Thyroid gland (tissue), 4 donors: ENCODE measurements at regions not wholly inside any gene's neighbourhood (a gene's known extent, or its start where the extent isn't known, plus 50 kb on each side); places are given as distances from the start of the nearest gene placed in this dataset.
"Not testable (repeated sequence)": the region's sequence is repeated elsewhere in the genome, so short reads cannot be mapped to it uniquely, and the experiment has no call there.

ENCODE experiments used
- DNase-seq, 2 donors: peaks; one replicate each; pipeline ENCODE4 v3.0.0-alpha.2; 2019
- H3K27ac ChIP-seq, 3 donors: fragments of 200-600 bp; sonication (generic); 1 replicate in 2 of 3; 2 replicates in 1 of 3; pipeline ENCODE4 v1.5.1; 2016 to 2019; ENCODE audit warnings: mild to moderate bottlenecking in 1 of 3, moderate library complexity in 1 of 3
- H3K27me3 ChIP-seq: fragments of 200-600 bp; sonication (generic); one replicate; pipeline ENCODE4 v1.5.1; 2019
- H3K36me3 ChIP-seq, 2 donors: fragments of 200-600 bp; sonication (generic); one replicate each; pipeline ENCODE4 v1.5.1; 2016 to 2019
- H3K4me1 ChIP-seq, 2 donors: fragments of 200-600 bp; sonication (generic); one replicate each; pipeline ENCODE4 v1.5.1; 2017 to 2019
- H3K4me3 ChIP-seq, 3 donors: fragments of 200-600 bp; sonication (generic); replicated peaks in 1 of 3; 1 replicate in 2 of 3; 2 replicates in 1 of 3; pipeline ENCODE4 v1.5.1; 2016; ENCODE audit warnings: mild to moderate bottlenecking in 1 of 3
- H3K9me3 ChIP-seq: fragments of 200-600 bp; sonication (generic); one replicate; pipeline ENCODE4 v1.5.1; 2017
- CTCF ChIP-seq, 6 experiments: fragments of 200-600 bp in 3 of 6; fragments of 450-650 bp in 3 of 6; sonication (generic) in 3 of 6; IDR thresholded peaks; one replicate each; pipeline ENCODE4 v1.5.1; 2016 to 2019; ENCODE audit warnings: antibody characterized with exemption in 6 of 6, mild to moderate bottlenecking in 2 of 6, inconsistent platforms in 1 of 6, moderate library complexity in 1 of 6
- POLR2A ChIP-seq, 2 donors: fragments of 450-650 bp; IDR thresholded peaks; one replicate each; pipeline ENCODE4 v1.6.1; 2017; ENCODE audit warnings: antibody characterized with exemption in 2 of 2, mild to moderate bottlenecking in 2 of 2, moderate library complexity in 1 of 2
- WGBS, 2 donors: methylation state at CpG; one replicate each; pipeline ENCODE4 v1.1.5; 2017; 5-methylcytosine and 5-hydroxymethylcytosine counted together
- intact Hi-C: fragments of 100-400 bp; cut with DNase I; formaldehyde crosslinking; loops from one replicate; pipeline ENCODE4 v1.15.1; 2023

- WGBS, 2 donors: 95 to 97% methylated on average over 1 of the region's 1 CpG
- H3K27me3 ChIP-seq: no peaks in the 10 kb centered on the region
- intact Hi-C loops: no loop called here
- H3K9me3 ChIP-seq: no peaks in the 10 kb centered on the region
- no peaks in the 10 kb centered on the region for H3K4me1 ChIP-seq
- DNase-seq: no peak
- H3K27ac ChIP-seq: no peak overlapping the region
- no peak overlapping the region for H3K4me3 ChIP-seq
- no peaks in the 10 kb centered on the region for H3K36me3 ChIP-seq
- TF ChIP-seq CTCF (IDR thresholded peaks at IDR 0.05) (no peak), POLR2A (IDR thresholded peaks at IDR 0.05) (no peak)
These were observed 466.8 kb upstream of the CAMK1G start for GRCh38 chr1:209116705-209117104.

GRCh38 chr1:209123601-209124000, 459.9 kb upstream of the CAMK1G start:
- H3K36me3 ChIP-seq: no peaks in the 10 kb centered on the region
- no peaks in the 10 kb centered on the region for H3K9me3 ChIP-seq
- TF ChIP-seq POLR2A (IDR thresholded peaks at IDR 0.05) (no peak), CTCF (IDR thresholded peaks at IDR 0.05) (no peak)
- intact Hi-C loops: no loop called here
- H3K4me3 ChIP-seq: no peak overlapping the region
- no peaks in the 10 kb centered on the region for H3K4me1 ChIP-seq
- H3K27ac ChIP-seq: no peak overlapping the region
- H3K27me3 ChIP-seq: no peaks in the 10 kb centered on the region
- DNase-seq: no peak
- 57 to 76% methylated on average over 2 of the region's 2 CpGs for WGBS, 2 donors

- H3K27ac ChIP-seq, H3K4me3 ChIP-seq, H3K9me3 ChIP-seq, intact Hi-C loops, H3K36me3 ChIP-seq, H3K4me1 ChIP-seq, H3K27me3 ChIP-seq, DNase-seq: not testable (repeated sequence)
- no CpG with 5 or more reads among the region's 32 CpGs for WGBS, 2 donors
These were observed 454.4 kb upstream of the CAMK1G start for GRCh38 chr1:209129091-209129490.

- Histone ChIP-seq H3K36me3 (no peaks in the 10 kb centered on the region), H3K9me3 (no peaks in the 10 kb centered on the region), H3K4me3 (no peak overlapping the region), H3K4me1 (no peaks in the 10 kb centered on the region), H3K27me3 (no peaks in the 10 kb centered on the region), H3K27ac (no peak overlapping the region)
- intact Hi-C loops: no loop called here
- TF ChIP-seq POLR2A (IDR thresholded peaks at IDR 0.05): no peak
- TF ChIP-seq CTCF (IDR thresholded peaks at IDR 0.05): no peak
- no peak for DNase-seq
- WGBS, 2 donors: 69 to 78% methylated on average over 7 of the region's 7 CpGs
These were observed 452.6 kb upstream of the CAMK1G start for GRCh38 chr1:209130886-209131285.

GRCh38 chr1:209132736-209133467, 450.6 kb upstream of the CAMK1G start:
- H3K27ac ChIP-seq: no peak overlapping the region
- intact Hi-C loops: no loop called here
- H3K36me3 ChIP-seq: no peaks in the 10 kb centered on the region

More at GRCh38 chr1:209132736-209133467, 450.6 kb upstream of the CAMK1G start:
- H3K4me1 ChIP-seq: no peaks in the 10 kb centered on the region
- no peak for DNase-seq
- no peaks in the 10 kb centered on the region for H3K9me3 ChIP-seq
- WGBS, 2 donors: 87 to 88% methylated on average over 17 of the region's 17 CpGs
- H3K4me3 ChIP-seq: no peak overlapping the region
- H3K27me3 ChIP-seq: no peaks in the 10 kb centered on the region
- TF ChIP-seq CTCF (IDR thresholded peaks at IDR 0.05) (no peak), POLR2A (IDR thresholded peaks at IDR 0.05) (no peak)
